ENCODE measurements at regions not wholly inside any gene's neighbourhood (a gene's known extent, or its start where the extent isn't known, plus 50 kb on each side); places are given as distances from the start of the nearest gene placed in this dataset.

- TF ChIP-seq POLR2A (IDR thresholded peaks at IDR 0.05) (no peak), CTCF (IDR thresholded peaks at IDR 0.05) (no peak)
Observed at GRCh38 chr18:72147830-72148229, 396.3 kb downstream of the CBLN2 start.

Data from uterus (tissue), 2 donors.